ENCODE measurements at regions not wholly inside any gene's neighbourhood (a gene's known extent, or its start where the extent isn't known, plus 50 kb on each side); places are given as distances from the start of the nearest gene placed in this dataset.

- H3K27ac Mint-ChIP-seq (ENCODE audit: unreplicated experiment): no peak overlapping the region
- TF ChIP-seq, protein P1, sequence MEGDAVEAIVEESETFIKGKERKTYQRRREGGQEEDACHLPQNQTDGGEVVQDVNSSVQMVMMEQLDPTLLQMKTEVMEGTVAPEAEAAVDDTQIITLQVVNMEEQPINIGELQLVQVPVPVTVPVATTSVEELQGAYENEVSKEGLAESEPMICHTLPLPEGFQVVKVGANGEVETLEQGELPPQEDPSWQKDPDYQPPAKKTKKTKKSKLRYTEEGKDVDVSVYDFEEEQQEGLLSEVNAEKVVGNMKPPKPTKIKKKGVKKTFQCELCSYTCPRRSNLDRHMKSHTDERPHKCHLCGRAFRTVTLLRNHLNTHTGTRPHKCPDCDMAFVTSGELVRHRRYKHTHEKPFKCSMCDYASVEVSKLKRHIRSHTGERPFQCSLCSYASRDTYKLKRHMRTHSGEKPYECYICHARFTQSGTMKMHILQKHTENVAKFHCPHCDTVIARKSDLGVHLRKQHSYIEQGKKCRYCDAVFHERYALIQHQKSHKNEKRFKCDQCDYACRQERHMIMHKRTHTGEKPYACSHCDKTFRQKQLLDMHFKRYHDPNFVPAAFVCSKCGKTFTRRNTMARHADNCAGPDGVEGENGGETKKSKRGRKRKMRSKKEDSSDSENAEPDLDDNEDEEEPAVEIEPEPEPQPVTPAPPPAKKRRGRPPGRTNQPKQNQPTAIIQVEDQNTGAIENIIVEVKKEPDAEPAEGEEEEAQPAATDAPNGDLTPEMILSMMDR (IDR thresholded peaks at IDR 0.05; ENCODE audit: insufficient read depth in 1 of 2, low read depth in 1 of 2, low read length in 1 of 2, severe bottlenecking in 1 of 2, unreplicated experiment in 1 of 2): no peak
- H3K4me3 Mint-ChIP-seq (ENCODE audit: unreplicated experiment): no peak overlapping the region
- intact Hi-C loops (cut with micrococcal nuclease; ENCODE audit: unreplicated experiment): no loop called here
- no peaks in the 10 kb centered on the region for H3K36me3 Mint-ChIP-seq (ENCODE audit: insufficient read depth, unreplicated experiment)
- H3K4me1 Mint-ChIP-seq (ENCODE audit: low read depth, unreplicated experiment): no peaks in the 10 kb centered on the region
- POLR2A ChIA-PET: no interaction called here
- BruUV-seq (replicated peaks): no TSS peak
- CTCF ChIA-PET: no interaction called here
- H3K4me3 ChIP-seq (ENCODE audit: low read depth, low read length): no peak overlapping the region
- no peak for DNase-seq
- H3K9me3 ChIP-seq: no peaks in the 10 kb centered on the region
- H3K4me1 ChIP-seq: no peaks in the 10 kb centered on the region
- no peaks in the 10 kb centered on the region for H3K9me3 Mint-ChIP-seq (ENCODE audit: unreplicated experiment)
- no peaks in the 10 kb centered on the region for H3K36me3 ChIP-seq (ENCODE audit: control insufficient read depth, insufficient read depth, low read length)
- H3K27me3 ChIP-seq (replicated peaks; ENCODE audit: control insufficient read depth, insufficient read depth, low read length): no peaks in the 10 kb centered on the region
- no peaks in the 10 kb centered on the region for H3K27me3 Mint-ChIP-seq (ENCODE audit: insufficient read depth, unreplicated experiment)
These were observed 366.3 kb downstream of the SLITRK6 start for GRCh38 chr13:85432881-85433280.

GRCh38 chr13:85431720-85432119 is 367.5 kb downstream of the SLITRK6 start:
- ChIA-PET POLR2A (no interaction called here), CTCF (no interaction called here)
- Mint-ChIP-seq H3K27me3 (ENCODE audit: insufficient read depth, unreplicated experiment) (no peaks in the 10 kb centered on the region), H3K36me3 (ENCODE audit: insufficient read depth, unreplicated experiment) (no peaks in the 10 kb centered on the region), H3K4me1 (ENCODE audit: low read depth, unreplicated experiment) (no peaks in the 10 kb centered on the region), H3K27ac (ENCODE audit: unreplicated experiment) (no peak overlapping the region), H3K9me3 (ENCODE audit: unreplicated experiment) (no peaks in the 10 kb centered on the region), H3K4me3 (ENCODE audit: unreplicated experiment) (no peak overlapping the region)
- TF ChIP-seq, protein P1 (IDR thresholded peaks at IDR 0.05; ENCODE audit: insufficient read depth in 1 of 2, low read depth in 1 of 2, low read length in 1 of 2, severe bottlenecking in 1 of 2, unreplicated experiment in 1 of 2): no peak
- Histone ChIP-seq H3K36me3 (ENCODE audit: control insufficient read depth, insufficient read depth, low read length) (no peaks in the 10 kb centered on the region), H3K9me3 (no peaks in the 10 kb centered on the region), H3K4me1 (no peaks in the 10 kb centered on the region), H3K27me3 (replicated peaks; ENCODE audit: control insufficient read depth, insufficient read depth, low read length) (no peaks in the 10 kb centered on the region), H3K4me3 (ENCODE audit: low read depth, low read length) (no peak overlapping the region)
- DNase-seq: no peak
- no TSS peak for BruUV-seq (replicated peaks)
- intact Hi-C loops (cut with micrococcal nuclease; ENCODE audit: unreplicated experiment): no loop called here

- no TSS peak for BruUV-seq (replicated peaks)
- Mint-ChIP-seq H3K27ac (ENCODE audit: unreplicated experiment) (no peak overlapping the region), H3K4me3 (ENCODE audit: unreplicated experiment) (no peak overlapping the region), H3K9me3 (ENCODE audit: unreplicated experiment) (no peaks in the 10 kb centered on the region), H3K36me3 (ENCODE audit: insufficient read depth, unreplicated experiment) (no peaks in the 10 kb centered on the region), H3K27me3 (ENCODE audit: insufficient read depth, unreplicated experiment) (no peaks in the 10 kb centered on the region), H3K4me1 (ENCODE audit: low read depth, unreplicated experiment) (no peaks in the 10 kb centered on the region)
- no peak for DNase-seq
- CTCF ChIA-PET: no interaction called here
- TF ChIP-seq, protein P1 (IDR thresholded peaks at IDR 0.05; ENCODE audit: insufficient read depth in 1 of 2, low read depth in 1 of 2, low read length in 1 of 2, severe bottlenecking in 1 of 2, unreplicated experiment in 1 of 2): no peak
- intact Hi-C loops (cut with micrococcal nuclease; ENCODE audit: unreplicated experiment): no loop called here
- POLR2A ChIA-PET: no interaction called here
- Histone ChIP-seq H3K4me3 (ENCODE audit: low read depth, low read length) (no peak overlapping the region), H3K36me3 (ENCODE audit: control insufficient read depth, insufficient read depth, low read length) (no peaks in the 10 kb centered on the region), H3K9me3 (no peaks in the 10 kb centered on the region), H3K4me1 (no peaks in the 10 kb centered on the region), H3K27me3 (replicated peaks; ENCODE audit: control insufficient read depth, insufficient read depth, low read length) (no peaks in the 10 kb centered on the region)
These were observed 368.9 kb downstream of the SLITRK6 start for GRCh38 chr13:85430216-85430794.

All from Caco-2 (cell line).